ENCODE measurements at regions not wholly inside any gene's neighbourhood (a gene's known extent, or its start where the extent isn't known, plus 50 kb on each side); places are given as distances from the start of the nearest gene placed in this dataset.

DNA sequence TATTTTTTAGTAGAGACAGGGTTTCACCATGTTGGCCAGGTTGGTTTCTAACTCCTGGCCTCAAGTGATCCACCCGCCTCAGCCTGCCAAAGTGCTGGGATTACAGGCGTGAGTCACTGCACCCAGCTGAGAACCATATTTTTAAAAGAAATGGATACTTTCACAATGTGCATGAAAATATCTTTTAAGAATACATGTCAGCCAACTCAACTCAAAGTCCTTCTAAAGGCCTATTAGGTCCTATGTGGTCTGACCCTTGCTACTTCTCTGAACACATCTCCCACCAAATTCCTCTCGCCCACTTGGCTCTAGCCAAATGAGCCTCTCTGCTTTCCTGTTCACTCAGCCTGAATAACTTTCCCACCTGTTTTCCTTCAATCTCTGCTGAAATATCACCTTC, 119.6 kb downstream of the MTX2 start:
- DNase-seq, result no peak

DNA sequence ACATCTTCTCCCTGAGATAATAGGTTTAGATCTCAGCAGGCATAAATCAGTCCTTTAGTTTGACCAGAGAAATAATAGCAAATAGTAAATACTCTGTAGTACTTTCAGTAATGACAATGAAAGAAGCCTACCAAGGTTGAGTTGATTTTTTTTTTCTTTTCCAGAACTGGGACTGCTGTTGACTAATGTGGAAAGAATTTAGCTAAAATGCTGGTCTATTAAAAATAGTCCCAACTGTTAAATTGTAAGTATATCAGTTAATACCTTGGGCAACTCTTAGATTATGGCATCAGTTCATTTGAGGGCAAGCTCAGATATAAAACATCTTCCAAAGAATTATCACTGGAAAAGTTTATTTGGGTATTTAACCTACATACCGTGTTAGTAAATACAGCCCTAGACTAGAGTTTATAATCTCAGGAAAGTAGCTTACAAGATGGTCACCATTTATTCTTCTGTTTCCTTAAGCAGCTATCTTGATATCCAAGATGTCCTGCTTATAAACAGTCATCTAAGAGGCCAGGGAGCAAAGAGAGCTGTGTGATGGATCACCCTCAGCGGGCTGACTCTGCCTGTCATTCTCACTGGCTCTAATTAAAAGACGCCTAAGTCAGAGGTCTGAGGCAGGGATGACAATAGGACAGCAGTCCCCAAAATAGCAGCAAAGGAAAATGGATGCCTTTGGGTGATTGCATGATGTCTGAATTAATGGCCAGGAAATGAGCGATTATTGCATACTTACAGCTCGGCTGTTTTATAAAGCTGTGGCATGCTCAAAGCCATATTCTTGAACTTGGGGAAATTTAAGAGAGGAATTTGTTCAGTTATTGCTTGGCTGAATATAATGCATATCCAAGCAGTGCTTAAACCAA, 121.3 kb downstream of the MTX2 start:
- no peak for DNase-seq

DNA sequence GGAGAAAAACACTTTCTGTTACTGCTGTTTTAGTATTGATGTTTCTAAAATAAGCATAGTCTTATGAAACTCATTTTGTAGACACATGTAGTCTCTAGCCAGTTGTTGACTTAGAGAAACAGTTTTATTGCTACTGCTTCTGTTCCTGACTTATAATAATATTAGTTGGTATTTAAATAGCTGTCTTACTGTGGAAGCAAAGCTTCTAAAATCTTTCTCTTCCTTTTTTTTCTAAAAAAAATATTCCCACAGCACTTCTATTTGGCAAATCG, 121.8 kb downstream of the MTX2 start:
- no peak for DNase-seq

DNA sequence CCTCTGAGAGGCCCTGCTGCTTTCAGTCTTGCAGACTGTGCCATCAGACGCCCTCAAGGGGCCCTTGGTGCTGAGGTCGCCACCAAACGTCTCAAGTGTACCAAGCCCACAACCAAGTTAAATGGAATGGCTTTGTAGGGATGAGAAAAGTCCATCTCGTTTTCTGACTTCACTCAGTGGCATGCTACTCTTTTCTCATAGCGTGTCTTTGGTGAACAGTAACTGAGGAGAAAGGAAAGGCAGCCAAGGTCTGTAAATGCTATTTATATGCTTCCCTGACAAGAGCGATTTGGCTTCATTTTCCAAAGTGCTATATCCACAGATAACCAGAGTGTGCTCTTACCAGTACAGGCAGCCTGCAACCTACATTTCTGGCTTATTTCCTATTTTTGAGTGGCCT, 123.0 kb downstream of the MTX2 start:
- no peak for DNase-seq

DNA sequence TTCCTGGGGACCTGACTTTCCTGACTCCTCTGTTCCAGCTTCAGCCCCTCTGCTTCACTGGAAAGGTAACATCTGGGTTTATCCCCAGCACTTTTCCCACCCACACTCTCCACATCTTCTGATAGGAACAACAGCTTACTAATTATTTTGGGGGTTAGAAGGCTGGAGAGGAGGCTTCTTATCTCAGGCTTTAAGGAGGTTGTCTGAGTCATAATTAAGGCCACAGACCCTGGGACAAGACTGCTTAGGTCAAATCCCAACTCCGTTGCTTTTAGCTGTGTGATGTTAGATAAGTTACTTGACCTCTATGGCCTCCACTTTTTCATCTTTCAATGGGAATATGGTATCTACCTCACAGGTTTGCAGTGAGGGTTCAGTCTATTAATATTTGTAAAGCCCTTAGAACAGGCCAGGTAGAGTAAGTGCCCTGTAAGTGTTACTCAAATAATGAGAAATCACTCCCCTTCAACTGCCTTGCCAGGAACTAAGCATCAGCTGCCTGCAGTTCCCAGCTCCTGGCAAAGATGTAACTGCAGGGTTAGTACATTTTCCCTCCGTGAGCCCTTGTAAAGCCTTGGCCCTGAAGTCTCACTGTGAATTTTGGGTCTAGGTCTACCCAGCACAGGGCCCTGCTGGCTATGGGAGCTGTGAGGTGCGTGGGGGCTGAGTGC, 123.6 kb downstream of the MTX2 start:
- DNase-seq, result no peak

DNA sequence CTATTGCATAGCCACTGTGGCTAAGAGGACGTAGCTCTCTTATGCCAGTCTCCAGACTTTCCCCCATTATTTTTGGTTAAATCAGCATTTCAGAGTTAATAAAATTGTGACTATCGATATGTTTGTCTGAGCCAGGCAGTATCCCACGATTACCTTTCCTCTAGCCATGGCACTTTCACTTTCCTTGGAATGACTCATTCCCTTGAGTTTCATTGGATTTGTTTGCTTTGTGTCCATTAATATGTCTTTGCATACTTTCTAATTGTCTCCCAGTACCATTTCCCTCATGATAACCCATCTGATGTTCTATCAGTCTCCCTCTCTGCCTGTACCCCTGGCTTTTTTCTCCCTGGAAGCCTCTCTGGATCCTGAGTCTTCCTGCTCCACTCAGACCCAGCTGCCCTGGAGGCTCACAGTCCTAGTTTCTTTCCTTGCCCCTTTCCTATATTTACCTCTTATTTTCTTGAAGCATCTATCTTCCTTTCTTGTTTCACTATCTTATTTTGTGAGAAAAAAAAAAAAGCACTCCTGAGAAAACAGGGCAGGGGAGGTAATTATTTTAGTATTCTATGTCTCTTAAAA, 126.1 kb downstream of the MTX2 start:
- DNase-seq, result no peak

DNA sequence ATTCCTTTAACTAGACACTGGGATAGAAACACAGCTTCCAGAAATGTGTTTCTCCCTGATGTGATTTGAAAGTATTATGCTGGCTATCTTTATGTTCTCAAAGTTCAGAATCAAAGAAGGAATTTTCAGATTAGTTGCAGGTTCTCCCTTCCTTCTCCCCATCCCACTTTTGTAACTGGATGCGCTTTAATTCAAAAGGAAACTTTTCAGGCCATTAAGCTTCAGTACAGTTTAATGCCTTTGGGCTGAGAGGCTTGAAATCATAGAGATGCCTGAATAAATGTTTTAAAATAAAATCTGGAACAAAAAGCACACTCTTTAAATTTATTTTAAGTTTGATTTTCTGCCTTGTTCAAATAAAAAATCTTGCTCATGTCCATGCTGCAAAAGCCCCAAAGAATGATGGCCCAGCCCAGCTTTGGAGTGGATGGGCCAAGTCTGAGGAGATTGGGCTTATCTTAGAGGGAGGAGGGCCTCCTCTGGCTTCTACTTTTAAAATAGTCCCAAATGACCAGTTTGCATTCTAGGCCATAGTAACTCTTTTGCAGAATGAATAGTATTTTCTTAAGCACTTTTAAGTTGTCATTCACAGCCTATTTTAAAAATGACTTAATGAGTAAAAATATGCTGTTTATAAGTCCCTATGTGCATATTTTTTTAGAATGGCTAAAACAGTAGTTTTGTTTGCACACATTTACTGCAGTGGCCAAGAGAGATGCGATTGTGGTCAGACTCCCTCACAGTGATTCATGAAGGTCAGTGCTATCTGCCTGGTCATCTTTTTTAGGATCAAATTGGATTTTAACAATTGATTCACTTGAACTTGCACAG, 129.2 kb downstream of the MTX2 start:
- DNase-seq, result no peak

DNA sequence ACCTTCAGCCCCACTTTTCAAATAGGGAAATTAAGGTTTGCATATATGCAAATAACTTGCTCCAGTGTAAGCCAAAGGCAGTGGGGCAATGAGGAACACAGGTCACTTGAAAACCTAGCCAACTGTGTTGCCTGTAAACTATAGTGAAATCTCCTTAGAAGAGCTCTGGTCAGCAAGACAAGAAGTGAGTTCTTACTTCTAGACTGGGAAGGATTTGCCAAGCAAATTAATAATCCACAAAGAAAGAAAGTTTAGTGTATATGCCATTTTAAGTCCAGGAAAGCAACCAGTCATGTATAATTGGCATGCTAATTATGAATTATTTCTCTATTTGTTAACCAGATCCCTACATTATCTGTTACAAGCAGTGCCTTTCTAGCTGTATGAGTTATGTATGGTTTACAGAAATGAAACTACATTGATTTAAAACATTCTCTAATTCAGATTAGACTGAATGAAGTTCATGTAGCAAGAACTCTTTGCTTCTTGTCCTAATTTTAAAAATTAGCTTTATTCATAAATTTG, 129.9 kb downstream of the MTX2 start:
- no peak for DNase-seq

DNA sequence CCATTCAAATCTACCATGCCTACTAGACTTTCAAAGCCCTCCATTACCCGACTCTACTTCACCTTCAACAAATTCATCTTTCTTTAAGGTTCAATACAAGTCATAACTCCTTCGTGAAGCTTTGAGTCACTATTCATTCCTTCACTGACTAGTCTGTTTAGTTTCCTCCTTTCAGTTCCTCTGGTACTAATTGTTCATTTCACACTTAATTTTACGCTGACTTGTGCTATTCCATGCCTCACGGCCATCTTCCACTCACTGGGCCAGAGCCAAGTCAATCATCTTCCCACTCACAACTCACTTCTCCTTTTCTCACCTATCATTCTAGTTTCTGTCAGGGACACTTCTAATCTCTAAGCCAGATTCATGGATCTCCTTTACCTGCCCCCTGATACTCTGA, 136.2 kb downstream of the MTX2 start:
- no peak for DNase-seq

DNA sequence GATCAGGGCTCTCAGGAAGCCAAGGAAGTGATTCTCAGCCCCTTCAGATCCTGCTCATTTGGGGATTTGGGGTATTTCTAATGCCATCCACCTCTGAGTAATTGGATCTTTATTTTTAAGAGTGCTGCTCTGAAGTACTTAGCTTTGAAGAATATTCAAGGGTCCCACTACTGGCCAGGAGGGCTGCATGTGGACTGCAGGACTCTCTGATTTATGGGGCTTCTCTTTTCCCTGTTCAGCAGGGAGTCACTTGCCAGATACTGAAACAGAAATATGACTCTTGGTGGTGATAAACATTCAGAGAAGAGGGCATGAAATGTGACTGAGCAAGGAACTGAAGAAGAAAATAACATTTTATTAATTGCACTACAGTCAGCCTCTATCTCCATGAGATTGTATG, 138.5 kb downstream of the MTX2 start:
- no peak for DNase-seq

DNA sequence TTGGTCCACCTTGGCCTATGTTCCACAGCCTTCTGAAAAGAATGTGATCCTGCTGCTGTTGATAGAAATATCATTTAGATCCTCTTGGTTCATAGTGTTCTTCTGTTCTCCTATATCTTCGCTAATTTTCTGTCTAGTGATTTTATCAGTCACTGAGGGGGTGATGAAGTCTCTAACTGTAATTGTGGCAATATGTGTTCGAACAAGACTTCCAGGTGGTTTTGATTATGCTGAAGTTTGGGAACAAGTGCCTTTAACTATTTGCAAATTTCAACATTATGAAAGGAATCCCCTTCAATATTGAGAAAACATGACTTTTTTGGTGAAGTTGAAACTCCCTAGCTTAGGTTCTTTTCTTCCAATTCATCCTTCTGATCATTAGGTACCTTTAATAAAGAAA, 140.4 kb downstream of the MTX2 start:
- no peak for DNase-seq

DNA sequence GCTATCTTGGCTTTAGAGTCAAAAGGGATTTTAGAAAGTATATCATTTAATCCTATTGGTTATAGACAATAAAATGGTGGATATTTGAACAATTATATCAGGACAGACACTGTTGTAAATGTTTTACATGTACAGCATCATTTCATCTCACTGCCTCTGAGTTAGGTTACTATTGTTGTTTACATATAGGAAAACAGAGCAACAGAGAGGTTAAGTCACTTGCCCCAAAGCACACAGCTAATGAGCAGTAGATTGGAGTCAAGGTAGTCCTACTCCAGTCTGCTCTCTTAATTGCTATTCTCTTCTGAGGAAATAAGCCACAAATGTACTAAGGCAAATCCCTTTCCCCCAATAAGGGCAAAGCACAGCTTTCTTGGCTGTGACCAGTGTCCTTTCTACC, 142.9 kb downstream of the MTX2 start:
- DNase-seq, result no peak

DNA sequence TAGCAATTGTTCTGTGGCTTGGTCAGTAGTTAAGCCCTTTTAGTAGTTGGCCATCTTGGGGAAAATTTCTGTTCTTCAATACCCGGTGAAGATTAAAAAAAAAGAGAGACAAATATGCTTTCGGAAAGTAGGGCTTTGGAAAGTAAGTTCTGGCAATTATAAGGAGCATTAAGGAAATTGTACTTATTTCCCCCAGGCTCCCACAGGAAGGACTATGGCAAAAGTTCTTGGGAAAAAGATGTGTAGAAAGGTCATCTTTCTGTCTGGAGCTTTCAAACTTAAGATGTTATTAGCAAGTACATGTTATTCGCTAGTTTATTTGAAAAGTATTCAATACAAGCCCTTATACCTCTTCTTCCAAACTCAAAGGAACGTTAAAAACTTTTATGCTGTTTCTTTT, 144.5 kb downstream of the MTX2 start:
- no peak for DNase-seq

DNA sequence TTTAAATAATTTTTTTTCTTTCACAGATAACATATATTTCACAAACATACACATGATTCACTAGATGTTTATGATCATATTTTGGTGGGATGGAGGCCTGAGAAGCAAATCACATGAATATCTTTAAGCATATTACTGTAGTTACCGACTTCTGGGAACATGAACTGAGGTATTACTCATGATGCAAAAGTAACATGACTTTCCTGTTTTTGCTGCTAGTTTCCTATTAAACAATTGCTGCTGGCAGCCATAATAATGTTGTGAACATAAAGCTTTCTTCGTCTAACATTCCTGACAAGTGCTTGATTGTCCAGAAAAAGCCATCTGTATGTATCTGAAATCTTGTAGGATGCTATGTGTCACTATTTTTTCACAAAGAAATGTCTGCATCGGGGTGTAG, 145.4 kb downstream of the MTX2 start:
- no peak for DNase-seq

DNA sequence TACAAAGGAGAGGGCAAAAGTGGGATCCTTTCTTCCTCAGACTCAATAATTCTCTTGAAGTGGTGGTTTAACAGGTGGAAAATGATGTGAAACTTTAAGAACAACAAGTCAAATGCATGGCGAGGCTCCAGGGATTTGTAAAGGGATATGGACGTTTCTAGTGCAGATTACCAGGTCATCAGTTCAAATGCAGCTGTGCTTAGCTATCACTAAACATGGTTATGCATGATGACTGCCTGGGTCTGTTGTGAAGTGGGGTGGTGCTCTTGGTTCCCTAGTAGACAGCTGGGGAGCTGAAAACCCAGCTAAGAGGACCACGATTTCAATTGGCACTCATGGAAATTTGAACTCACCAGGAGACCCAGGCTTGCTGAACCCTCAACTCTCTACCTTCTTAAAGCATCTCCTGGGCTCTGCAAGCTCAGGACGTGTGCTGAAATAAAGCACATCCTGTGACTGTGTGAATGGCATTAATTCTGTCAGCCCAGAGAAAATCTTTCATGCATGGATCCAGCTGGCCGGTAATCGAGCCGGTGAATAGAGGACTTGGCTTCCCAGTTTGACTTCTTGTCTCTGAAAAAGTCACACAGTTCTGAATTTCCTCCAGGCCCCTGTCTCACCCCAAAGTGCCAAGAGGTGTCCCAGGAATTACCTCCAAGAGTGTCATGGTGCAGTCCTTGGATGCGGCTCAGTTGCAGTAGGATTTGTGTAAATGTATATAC, 146.1 kb downstream of the MTX2 start:
- DNase-seq, result no peak

DNA sequence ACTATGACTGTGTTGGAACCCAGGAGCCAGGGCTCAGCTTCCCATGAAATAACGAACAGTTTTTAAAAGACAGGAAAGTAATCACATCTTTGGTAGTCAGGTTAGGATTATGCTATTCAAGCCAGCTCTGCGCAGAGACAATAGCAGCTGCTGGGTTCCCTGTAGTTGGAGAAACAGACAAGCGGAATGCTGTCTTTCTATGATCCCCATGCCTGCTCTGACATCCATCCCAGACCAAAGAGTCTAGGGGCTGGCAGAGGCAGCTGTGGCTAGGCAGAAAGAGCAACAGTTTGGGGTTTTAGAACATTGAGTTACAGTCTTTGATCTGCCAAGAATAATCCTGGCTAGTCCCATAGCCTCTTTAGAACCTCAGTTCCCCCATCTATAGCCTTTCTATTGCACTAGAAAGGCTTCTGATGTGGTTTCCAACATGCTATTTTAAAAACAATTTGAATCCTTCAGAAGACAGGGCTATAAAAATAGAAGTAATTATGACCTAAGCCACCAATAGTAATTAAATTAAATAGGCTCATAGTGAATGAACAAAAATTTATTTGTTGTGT, 146.8 kb downstream of the MTX2 start:
- no peak for DNase-seq

DNA sequence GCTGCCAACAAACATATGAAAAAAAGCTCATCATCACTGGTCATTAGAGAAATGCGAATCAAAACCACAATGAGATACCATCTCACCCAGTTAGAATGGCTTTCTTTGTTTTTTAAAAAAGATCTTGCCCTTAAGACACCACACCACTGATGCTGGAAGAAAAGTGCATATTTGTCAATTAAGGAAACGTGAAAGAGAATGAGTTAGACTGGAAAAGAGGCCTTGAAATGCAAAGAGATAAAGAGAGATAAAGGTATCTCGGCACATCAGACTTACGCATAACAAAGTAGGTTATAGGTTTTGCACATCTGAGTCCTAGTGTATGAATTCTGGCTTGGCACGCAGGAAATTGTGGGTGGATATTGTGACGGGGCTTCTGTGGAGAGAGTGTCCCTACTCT, 149.5 kb downstream of the MTX2 start:
- no peak for DNase-seq

DNA sequence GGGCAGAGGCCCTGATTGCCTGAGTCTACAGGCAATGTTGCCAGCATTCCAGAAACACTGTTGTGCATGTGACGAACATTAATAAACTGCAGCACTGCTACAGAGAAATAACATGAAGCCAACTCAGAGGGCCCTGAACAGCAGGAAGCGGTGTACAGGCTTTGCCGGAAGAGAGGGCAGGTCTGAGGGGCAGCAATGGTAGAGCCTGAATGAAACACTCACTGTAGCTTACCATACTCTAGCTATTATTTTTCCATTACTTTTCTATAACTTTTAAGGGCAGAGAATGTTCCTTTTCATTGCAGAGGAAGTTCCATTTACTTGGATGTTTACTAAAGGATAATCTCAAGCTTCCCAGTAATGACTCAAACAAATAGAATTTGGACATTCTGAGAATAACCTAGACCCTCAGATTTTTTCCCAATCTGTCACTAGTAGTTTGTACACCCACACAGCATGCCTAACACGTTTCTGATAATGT, 150.4 kb downstream of the MTX2 start:
- no peak for DNase-seq

DNA sequence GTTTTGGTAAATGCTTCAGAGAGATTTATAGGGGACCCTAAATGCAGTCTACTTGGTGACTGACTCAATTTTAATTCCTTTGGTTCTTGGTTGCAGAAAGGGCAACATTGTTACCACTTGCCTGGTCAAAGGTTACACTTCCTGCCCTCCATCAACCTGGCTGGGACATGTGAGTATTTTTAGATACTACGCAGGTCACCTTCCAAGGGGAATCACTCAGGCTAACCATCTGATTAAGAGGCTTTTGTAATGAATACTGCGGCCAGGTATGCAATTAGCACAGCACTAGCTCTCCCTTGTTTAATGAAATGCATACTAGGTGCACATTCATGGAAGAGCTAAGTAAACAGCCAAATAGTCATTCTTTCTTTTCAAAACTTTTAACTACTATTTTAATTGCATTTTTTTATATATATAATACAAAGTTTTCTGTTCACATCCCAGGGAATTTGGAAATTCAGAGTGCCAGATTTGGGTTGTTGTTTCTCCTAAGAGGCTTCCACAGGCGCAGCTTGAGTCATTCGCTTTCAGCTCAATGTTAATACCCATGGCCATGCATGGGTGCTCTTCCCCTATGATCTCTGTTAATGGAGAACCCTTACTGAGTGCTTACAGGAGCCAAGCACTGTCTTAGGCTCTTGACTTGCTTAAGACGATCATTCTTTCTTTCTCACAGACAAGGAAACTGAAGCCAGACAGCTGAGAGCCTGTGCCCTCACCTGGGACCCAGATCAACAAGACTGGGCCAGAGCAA, 152.2 kb downstream of the MTX2 start:
- DNase-seq, result no peak

DNA sequence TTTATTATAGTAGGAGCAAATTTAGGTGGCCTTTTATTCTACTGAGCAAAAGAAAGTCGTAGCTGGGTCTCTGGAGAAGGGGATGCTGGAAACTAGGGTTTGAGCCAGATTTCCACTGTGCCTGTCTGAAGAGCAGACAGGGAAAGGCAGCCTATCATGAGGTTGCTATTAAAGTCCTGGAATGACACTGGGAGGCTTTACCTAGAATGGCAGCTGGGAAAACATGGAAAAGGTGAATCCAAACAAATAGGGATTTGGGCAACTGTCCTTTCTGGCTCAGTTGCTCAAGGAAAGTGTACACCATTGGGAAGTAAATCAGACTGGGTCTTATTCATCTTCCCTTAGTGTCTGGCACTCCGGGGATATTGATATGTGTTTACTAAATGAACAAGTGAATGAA, 154.6 kb downstream of the MTX2 start:
- DNase-seq, result no peak

DNA sequence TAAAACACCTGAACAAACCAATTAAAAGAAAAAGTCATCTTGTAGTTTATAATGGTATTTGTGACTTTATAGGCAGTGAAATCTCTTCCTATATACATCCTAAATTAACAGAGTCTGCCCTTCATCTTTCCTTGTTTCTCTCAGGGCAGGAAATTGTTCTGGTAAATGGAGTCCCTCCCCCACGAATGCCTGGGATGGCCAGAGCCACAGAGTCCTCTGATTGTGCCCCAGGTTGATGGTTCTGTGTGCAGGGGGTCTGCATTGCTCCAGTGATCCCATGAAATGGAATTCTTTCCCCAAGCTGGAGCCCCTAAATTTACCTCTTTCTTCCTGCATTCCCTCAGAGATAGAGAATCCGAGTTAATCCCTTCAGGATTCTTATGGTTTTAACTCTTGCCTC, 155.5 kb downstream of the MTX2 start:
- DNase-seq, result no peak

Measured in activated CD4-positive, alpha-beta T cell treated with anti-CD3 and anti-CD28 coated beads for 4 hours (primary cell).